ENCODE measurements at regions not wholly inside any gene's neighbourhood (a gene's known extent, or its start where the extent isn't known, plus 50 kb on each side); places are given as distances from the start of the nearest gene placed in this dataset.

DNA sequence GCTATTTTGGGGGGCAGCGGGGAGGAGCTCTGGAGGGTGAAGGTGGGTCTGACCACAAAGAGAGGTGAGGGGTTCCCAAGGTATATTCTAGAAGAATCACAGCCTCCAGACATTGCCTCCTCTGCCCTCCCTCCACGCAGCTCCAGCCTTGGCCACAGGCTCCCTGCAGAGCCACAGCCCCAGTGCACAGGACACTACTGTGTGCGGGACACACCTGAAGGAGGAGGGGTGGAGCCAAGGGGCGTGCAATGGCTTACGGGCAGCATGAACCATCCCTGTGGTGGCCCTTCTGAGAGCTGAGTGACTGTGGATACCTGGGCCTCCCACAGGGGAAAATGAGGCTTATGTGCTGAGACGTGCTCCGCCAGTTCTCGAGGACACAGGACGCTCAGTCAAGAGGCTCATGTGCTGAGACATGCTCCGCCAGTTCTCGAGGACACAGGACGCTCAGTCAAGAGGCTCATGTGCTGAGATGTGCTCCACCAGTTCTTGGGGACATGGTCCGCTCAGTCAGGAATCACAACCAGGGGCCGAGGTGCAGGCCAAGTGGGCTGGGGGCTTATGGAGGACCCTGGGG is 417.3 kb downstream of the SHANK2 start:
- Histone ChIP-seq H4K20me1 (ENCODE audit: insufficient read depth, low read length) (no peaks in the 10 kb centered on the region; the same call in 1 of the 2 replicates), H3K36me3 (ENCODE audit: insufficient read depth, low read length) (no peaks in the 10 kb centered on the region), H3K4me2 (ENCODE audit: insufficient read depth, low read length) (no peak overlapping the region), H3K4me1 (ENCODE audit: insufficient read depth, low read length) (no peaks in the 10 kb centered on the region), H2AFZ (ENCODE audit: low read depth, low read length) (no peak overlapping the region), H3K27me3 (ENCODE audit: insufficient read depth, low read length, poor library complexity) (no peaks in the 10 kb centered on the region), H3K9me3 (ENCODE audit: insufficient read depth, low read length, severe bottlenecking) (peaks cover 7% of the 10 kb centered on the region), H3K4me3 (ENCODE audit: low read depth in 1 of 2, low read length in 2 of 2) (no peak overlapping the region), H3K9ac (ENCODE audit: low read depth, low read length) (no peak overlapping the region), H3K27ac (ENCODE audit: low read length) (no peak overlapping the region), H3K79me2 (ENCODE audit: insufficient read depth, low read length) (no peaks in the 10 kb centered on the region)
- DNase-seq (no peak), ATAC-seq (ENCODE audit: insufficient read depth, low read depth) (no peak)
- no peak for TF ChIP-seq CTCF (IDR thresholded peaks at IDR 0.05; ENCODE audit: borderline replicate concordance, extremely low read depth, low read length, poor library complexity, severe bottlenecking)
- TF ChIP-seq EZH2 (IDR thresholded peaks at IDR 0.05; ENCODE audit: borderline replicate concordance, low read depth, low read length, severe bottlenecking), result no peak

- H3K4me1 ChIP-seq (ENCODE audit: insufficient read depth, low read length), result no peaks in the 10 kb centered on the region
- H3K9ac ChIP-seq (ENCODE audit: low read depth, low read length), result no peak overlapping the region
- no peak overlapping the region for H2AFZ ChIP-seq (ENCODE audit: low read depth, low read length)
- H3K27ac ChIP-seq (ENCODE audit: low read length), result no peak overlapping the region
- ATAC-seq (ENCODE audit: insufficient read depth, low read depth) (no peak), DNase-seq (no peak)
- no peaks in the 10 kb centered on the region; the same call in 1 of the 2 replicates for H4K20me1 ChIP-seq (ENCODE audit: insufficient read depth, low read length)
- no peaks in the 10 kb centered on the region for H3K27me3 ChIP-seq (ENCODE audit: insufficient read depth, low read length, poor library complexity)
- no peaks in the 10 kb centered on the region for H3K36me3 ChIP-seq (ENCODE audit: insufficient read depth, low read length)
- TF ChIP-seq EZH2 (IDR thresholded peaks at IDR 0.05; ENCODE audit: borderline replicate concordance, low read depth, low read length, severe bottlenecking), result no peak
- no peak for TF ChIP-seq CTCF (IDR thresholded peaks at IDR 0.05; ENCODE audit: borderline replicate concordance, extremely low read depth, low read length, poor library complexity, severe bottlenecking)
- H3K79me2 ChIP-seq (ENCODE audit: insufficient read depth, low read length), result no peaks in the 10 kb centered on the region
- H3K4me2 ChIP-seq (ENCODE audit: insufficient read depth, low read length), result no peak overlapping the region
- H3K9me3 ChIP-seq (ENCODE audit: insufficient read depth, low read length, severe bottlenecking), result peaks cover 7% of the 10 kb centered on the region
- H3K4me3 ChIP-seq (ENCODE audit: low read depth in 1 of 2, low read length in 2 of 2), result no peak overlapping the region
Measured at GRCh38 chr11:70836071-70836470, 416.3 kb downstream of the SHANK2 start.

DNA sequence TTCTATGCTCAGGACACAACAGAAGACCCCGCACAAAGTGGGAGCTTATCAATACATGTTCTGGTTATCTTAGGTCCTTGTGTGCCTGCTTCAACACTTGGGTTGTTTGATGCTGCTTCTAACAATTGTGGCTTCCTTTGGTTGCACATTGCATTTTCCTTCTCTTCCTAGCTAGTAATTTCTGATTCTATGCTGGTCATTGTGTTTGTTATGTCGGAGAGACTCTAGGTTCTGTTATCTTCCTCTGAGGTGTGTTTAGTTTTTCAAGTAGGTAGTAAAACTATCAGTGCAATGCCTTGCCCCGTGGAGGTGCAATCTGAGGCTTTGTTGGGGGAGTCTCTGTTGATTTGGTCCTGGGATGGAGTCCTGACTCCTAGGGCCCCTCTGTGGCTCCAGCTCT is 414.2 kb downstream of the SHANK2 start:
- DNase-seq (no peak), ATAC-seq (ENCODE audit: insufficient read depth, low read depth) (no peak)

More for the DNA sequence above, 414.2 kb downstream of the SHANK2 start:
- no peak overlapping the region for H3K4me2 ChIP-seq (ENCODE audit: insufficient read depth, low read length)
- no peaks in the 10 kb centered on the region for H3K36me3 ChIP-seq (ENCODE audit: insufficient read depth, low read length)
- no peak overlapping the region for H3K27ac ChIP-seq (ENCODE audit: low read length)
- H3K4me3 ChIP-seq (ENCODE audit: low read depth in 1 of 2, low read length in 2 of 2), result no peak overlapping the region
- H3K79me2 ChIP-seq (ENCODE audit: insufficient read depth, low read length), result no peaks in the 10 kb centered on the region
- TF ChIP-seq CTCF (IDR thresholded peaks at IDR 0.05; ENCODE audit: borderline replicate concordance, extremely low read depth, low read length, poor library complexity, severe bottlenecking) (no peak), EZH2 (IDR thresholded peaks at IDR 0.05; ENCODE audit: borderline replicate concordance, low read depth, low read length, severe bottlenecking) (no peak)
- H4K20me1 ChIP-seq (ENCODE audit: insufficient read depth, low read length), result no peaks in the 10 kb centered on the region
- H3K4me1 ChIP-seq (ENCODE audit: insufficient read depth, low read length), result no peaks in the 10 kb centered on the region
- no peak overlapping the region for H3K9ac ChIP-seq (ENCODE audit: low read depth, low read length)
- peaks cover 7% of the 10 kb centered on the region for H3K9me3 ChIP-seq (ENCODE audit: insufficient read depth, low read length, severe bottlenecking)
- H2AFZ ChIP-seq (ENCODE audit: low read depth, low read length), result no peak overlapping the region
- H3K27me3 ChIP-seq (ENCODE audit: insufficient read depth, low read length, poor library complexity), result no peaks in the 10 kb centered on the region
